ENCODE measurements at regions not wholly inside any gene's neighbourhood (a gene's known extent, or its start where the extent isn't known, plus 50 kb on each side); places are given as distances from the start of the nearest gene placed in this dataset.

DNA sequence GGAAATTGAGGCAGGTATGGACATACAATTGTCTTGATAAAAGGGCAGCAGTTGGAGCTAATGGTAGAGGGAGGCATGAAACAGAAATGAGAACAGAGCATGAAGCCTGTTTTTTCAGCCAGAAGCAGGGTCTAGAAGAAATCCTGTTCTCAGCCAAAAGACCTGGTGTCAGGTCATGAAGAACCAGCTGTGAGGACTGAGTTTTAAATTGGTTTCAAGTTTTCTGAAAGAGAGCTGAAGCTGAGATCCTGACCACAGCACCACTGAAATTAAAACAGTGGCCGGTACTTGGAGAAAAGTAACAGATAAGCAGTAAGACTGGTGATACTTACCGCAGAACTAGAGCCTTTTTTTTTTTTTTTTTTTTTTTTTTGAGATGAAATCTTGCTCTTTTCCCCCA, 283.8 kb upstream of the BMP2 start:
- Histone ChIP-seq H3K27me3 (ENCODE audit: control insufficient read depth, insufficient read depth, low read length) (no peaks in the 10 kb centered on the region), H3K36me3 (ENCODE audit: control insufficient read depth, insufficient read depth, low read length) (no peaks in the 10 kb centered on the region), H3K9ac (ENCODE audit: low read length) (no peak overlapping the region), H3K4me3 (ENCODE audit: low read length) (no peak overlapping the region), H3K27ac (ENCODE audit: low read depth, low read length) (no peak overlapping the region), H3K4me1 (ENCODE audit: control insufficient read depth, insufficient read depth, low read length) (no peaks in the 10 kb centered on the region)

DNA sequence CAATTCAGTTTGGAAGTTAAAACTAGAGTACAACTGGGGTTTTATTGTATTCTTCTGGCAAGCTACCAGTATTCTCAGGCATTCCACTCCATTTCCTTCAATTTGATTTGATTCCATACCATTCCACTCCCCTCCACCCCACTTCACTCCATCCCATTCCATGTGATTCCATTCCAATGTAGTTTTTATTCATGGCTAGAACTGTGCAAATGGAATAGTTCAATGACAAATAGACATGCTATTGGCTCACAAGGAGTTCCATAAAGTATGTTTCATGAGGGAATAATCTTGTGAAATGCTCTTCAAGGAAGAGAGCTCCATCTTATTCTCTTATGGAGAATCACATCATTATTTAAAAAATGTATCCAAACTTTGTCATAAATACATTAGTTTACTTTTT, 285.0 kb upstream of the BMP2 start:
- Histone ChIP-seq H3K4me3 (ENCODE audit: low read length) (no peak overlapping the region), H3K4me1 (ENCODE audit: control insufficient read depth, insufficient read depth, low read length) (no peaks in the 10 kb centered on the region), H3K27ac (ENCODE audit: low read depth, low read length) (no peak overlapping the region), H3K36me3 (ENCODE audit: control insufficient read depth, insufficient read depth, low read length) (no peaks in the 10 kb centered on the region), H3K9ac (ENCODE audit: low read length) (no peak overlapping the region), H3K27me3 (ENCODE audit: control insufficient read depth, insufficient read depth, low read length) (no peaks in the 10 kb centered on the region)

DNA sequence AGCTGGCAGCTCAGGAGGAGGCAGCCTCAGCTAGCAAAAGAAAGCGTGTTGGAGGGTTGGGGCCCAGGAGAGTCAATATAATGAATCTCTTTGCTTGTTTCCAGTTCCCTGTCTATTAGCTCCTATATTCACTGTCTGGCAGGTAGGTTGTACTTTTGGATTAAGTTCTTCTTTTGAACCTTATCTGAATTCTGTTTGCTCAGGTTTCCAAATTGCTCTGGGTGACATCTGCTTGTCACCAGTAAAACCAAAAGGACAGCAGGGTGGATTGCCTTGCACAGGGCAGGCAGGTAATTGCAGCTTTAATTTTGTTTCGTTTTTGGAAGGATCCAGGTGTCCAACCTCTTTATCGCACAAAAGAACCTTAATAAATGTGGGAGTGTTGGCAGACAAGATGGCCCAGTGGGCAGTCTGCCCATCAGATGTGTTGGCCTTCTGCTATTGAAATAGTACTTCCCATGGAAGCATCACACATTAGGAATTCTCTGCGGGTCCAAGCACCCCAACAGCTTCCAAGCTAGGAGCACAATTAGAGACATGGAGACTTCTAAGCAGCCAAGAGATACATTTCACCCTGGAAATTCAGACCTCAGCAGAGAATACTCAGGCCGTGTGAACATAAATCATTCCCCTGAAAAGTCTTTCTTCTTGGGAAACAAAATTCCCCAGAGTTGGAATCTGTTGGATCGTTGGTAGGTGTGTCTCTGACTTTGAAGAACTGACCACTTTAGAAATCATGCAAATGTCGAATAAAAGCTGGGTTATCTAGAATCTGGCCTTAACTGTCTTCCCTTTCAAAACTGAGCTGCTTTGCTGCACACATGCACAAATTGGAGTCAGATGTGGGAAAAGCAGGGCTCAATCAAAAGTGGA, 286.9 kb upstream of the BMP2 start:
- Histone ChIP-seq H3K4me1 (ENCODE audit: control insufficient read depth, insufficient read depth, low read length) (no peaks in the 10 kb centered on the region), H3K27ac (ENCODE audit: low read depth, low read length) (no peak overlapping the region), H3K27me3 (ENCODE audit: control insufficient read depth, insufficient read depth, low read length) (no peaks in the 10 kb centered on the region), H3K4me3 (ENCODE audit: low read length) (no peak overlapping the region), H3K36me3 (ENCODE audit: control insufficient read depth, insufficient read depth, low read length) (no peaks in the 10 kb centered on the region), H3K9ac (ENCODE audit: low read length) (no peak overlapping the region)

DNA sequence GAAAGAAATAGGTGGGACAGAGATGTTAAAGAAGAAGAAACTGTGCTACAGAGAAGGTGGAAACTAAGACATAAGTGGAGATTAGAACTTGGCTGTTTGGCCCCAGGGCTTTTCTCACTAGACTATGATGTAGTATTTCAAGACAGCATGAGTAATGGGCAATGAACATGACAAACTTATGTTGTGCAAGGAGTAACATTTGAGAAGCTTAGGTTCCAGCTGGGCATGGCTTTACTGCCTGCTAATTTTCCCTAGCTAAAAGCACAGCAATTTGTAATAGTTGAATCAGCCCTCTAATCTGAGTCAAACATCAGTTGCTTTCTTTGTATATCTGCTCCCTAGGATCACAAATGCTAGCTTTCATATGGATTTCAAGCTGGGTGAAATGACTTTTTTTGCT, 294.3 kb upstream of the BMP2 start:
- Histone ChIP-seq H3K9ac (ENCODE audit: low read length) (no peak overlapping the region), H3K27ac (ENCODE audit: low read depth, low read length) (no peak overlapping the region), H3K27me3 (ENCODE audit: control insufficient read depth, insufficient read depth, low read length) (no peaks in the 10 kb centered on the region), H3K36me3 (ENCODE audit: control insufficient read depth, insufficient read depth, low read length) (no peaks in the 10 kb centered on the region), H3K4me3 (ENCODE audit: low read length) (no peak overlapping the region), H3K4me1 (ENCODE audit: control insufficient read depth, insufficient read depth, low read length) (no peaks in the 10 kb centered on the region)

DNA sequence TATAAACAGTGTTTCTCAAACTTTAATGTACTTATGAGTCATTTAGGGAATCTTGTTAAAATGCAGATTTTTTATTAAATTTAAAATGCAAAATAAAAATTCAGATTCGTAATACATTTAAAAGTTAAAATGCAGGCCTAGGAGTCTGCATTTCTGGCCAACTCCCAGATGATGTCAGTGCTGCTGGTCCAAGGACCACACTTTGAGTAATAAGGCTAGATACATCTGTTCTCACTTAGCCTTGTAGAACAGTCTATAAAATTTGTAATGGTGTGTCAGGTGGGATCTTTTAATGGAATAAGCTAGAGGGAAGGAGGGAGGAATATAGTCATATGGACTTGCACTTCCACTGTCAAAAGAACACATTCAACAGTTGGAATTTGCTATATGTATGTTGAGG, 295.6 kb upstream of the BMP2 start:
- Histone ChIP-seq H3K27me3 (ENCODE audit: control insufficient read depth, insufficient read depth, low read length) (no peaks in the 10 kb centered on the region), H3K27ac (ENCODE audit: low read depth, low read length) (no peak overlapping the region), H3K4me3 (ENCODE audit: low read length) (no peak overlapping the region), H3K4me1 (ENCODE audit: control insufficient read depth, insufficient read depth, low read length) (no peaks in the 10 kb centered on the region), H3K9ac (ENCODE audit: low read length) (no peak overlapping the region), H3K36me3 (ENCODE audit: control insufficient read depth, insufficient read depth, low read length) (no peaks in the 10 kb centered on the region)

DNA sequence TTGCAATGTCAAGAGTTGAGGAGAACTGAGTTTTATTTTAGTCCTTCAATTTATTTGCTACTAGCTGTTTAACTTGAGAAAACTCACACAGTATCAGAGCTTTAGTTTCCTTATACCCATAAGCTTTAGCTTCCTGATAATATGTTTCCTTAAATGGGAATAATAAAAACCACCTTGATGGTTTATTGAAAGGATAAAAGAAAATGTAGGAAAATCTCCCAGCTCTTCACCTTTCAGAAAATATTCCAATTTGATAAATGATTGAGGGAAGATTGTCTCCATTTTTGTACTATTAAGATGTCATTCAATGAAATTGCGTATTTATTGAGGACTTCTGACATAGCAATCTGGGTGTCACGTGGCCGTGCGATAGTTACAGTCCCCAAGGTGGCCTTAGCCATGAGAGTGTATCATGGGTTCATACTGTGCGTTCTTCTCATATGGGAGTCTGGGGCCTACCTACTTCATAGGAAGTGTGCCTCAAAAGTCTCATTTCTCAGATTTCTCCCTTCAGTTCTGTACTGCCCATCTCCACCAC, 296.3 kb upstream of the BMP2 start:
- no peak overlapping the region for H3K27ac ChIP-seq (ENCODE audit: low read depth, low read length)
- H3K4me1 ChIP-seq (ENCODE audit: control insufficient read depth, insufficient read depth, low read length) = no peaks in the 10 kb centered on the region
- H3K36me3 ChIP-seq (ENCODE audit: control insufficient read depth, insufficient read depth, low read length) = no peaks in the 10 kb centered on the region
- H3K27me3 ChIP-seq (ENCODE audit: control insufficient read depth, insufficient read depth, low read length) = no peaks in the 10 kb centered on the region
- no peak overlapping the region for H3K9ac ChIP-seq (ENCODE audit: low read length)
- H3K4me3 ChIP-seq (ENCODE audit: low read length) = no peak overlapping the region

DNA sequence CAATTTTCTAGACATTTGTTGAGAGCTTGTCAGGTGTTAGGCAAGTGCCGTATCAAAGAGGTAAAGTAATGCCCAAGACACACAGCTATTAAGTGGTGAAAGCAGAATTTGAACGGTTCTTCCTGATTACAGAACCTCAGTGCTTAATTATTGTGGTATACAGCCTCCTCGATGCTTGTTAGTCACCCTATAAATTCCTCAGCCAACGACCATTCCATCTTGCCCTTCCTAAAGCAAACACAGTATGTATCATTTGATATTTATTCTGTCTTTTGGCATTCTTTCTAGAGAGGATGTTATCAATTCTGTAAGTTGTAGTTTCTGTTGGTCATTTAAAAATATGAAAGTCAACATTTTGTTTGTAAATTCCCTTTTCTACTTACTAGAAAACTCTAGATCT, 297.8 kb upstream of the BMP2 start:
- Histone ChIP-seq H3K27me3 (ENCODE audit: control insufficient read depth, insufficient read depth, low read length) (no peaks in the 10 kb centered on the region), H3K4me1 (ENCODE audit: control insufficient read depth, insufficient read depth, low read length) (no peaks in the 10 kb centered on the region), H3K36me3 (ENCODE audit: control insufficient read depth, insufficient read depth, low read length) (no peaks in the 10 kb centered on the region), H3K4me3 (ENCODE audit: low read length) (no peak overlapping the region), H3K9ac (ENCODE audit: low read length) (no peak overlapping the region), H3K27ac (ENCODE audit: low read depth, low read length) (no peak overlapping the region)

DNA sequence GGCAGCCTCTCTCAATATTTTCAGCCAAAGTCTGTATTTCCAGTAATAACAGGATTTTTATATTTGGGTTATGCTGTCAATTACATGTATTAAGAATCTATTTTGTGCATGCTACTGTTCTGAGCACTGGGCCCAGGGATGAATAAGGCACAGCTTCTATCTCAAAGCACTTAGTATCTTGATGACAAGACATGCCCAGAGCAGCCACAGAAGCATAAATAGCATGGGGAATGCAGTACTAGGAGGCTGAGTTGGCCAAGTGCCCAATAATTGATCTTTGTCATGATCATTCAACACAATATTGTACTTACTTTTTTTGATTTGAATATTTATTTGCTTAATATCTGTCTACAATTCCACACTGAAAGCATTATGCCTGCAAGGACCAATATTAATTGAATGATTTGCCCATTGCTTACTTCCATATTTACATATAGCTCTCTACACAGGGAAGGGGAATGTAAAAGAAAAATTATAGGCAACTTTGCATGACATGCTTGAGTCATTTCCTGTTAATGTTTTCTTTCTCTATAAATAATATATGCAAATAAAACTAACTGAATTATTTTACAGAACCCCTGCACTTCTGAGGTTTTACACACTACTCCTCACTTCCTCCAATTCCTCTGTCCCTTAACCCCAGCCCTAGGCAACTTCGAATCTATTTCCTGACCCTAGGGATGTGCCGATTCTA, 298.9 kb upstream of the BMP2 start:
- no peak overlapping the region for H3K9ac ChIP-seq (ENCODE audit: low read length)
- H3K4me1 ChIP-seq (ENCODE audit: control insufficient read depth, insufficient read depth, low read length) = no peaks in the 10 kb centered on the region
- no peaks in the 10 kb centered on the region for H3K27me3 ChIP-seq (ENCODE audit: control insufficient read depth, insufficient read depth, low read length)
- H3K27ac ChIP-seq (ENCODE audit: low read depth, low read length) = no peak overlapping the region
- H3K36me3 ChIP-seq (ENCODE audit: control insufficient read depth, insufficient read depth, low read length) = no peaks in the 10 kb centered on the region
- no peak overlapping the region for H3K4me3 ChIP-seq (ENCODE audit: low read length)

DNA sequence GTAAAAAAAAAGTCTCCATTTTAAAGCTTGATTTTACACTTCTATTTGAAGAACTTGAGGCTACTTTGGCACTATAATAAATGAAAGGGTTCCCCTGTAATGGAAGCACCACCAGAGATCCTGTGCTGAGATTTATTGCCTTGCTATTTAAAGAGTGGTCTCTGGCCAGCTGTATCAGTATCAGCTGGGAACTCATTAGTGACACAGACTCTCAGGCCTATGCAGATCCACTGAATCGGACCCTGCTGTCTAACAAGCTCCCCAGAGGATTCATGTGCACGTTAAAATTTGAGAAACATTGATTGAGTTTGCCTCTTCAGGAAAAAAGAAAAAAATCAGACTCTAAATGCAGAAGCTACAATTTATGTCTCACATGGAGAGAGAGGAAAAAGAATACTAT, 299.9 kb upstream of the BMP2 start:
- H3K4me1 ChIP-seq (ENCODE audit: control insufficient read depth, insufficient read depth, low read length) = no peaks in the 10 kb centered on the region
- H3K27me3 ChIP-seq (ENCODE audit: control insufficient read depth, insufficient read depth, low read length) = no peaks in the 10 kb centered on the region
- no peak overlapping the region for H3K4me3 ChIP-seq (ENCODE audit: low read length)

DNA sequence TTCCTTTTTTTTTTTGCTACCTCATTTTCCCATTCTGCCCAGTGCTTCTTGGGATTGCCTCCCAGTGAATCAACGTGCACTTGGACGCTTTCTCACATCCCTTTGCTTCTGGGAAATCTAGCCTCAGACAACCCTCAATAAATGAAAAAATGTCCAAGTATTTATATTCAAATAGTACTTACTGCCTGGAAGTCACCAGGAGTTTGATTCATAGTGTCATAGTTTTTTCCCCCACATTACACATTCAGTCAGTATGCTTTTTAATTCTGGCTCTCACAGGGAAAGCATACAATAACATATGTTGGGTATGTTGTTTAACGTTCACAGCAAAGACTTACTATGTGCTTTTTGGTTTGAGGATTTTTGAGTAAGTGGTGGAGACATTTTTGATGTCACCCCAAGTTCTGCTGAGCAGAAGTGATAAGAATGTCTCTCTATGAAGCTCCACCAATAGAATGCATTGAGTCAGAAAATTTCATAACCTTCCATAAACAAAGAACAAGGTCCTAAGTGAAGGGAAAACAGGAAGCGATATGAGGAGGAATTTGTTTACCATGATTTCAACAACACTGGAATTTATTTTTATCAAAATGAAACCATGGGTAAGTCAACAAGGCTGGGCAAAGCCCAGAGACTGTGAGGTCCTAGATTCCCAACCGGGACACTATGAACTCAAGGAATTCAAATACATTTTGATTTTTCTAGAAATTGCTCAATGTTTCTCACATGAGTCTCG, 301.2 kb upstream of the BMP2 start:
- Histone ChIP-seq H3K27ac (ENCODE audit: low read depth, low read length) (no peak overlapping the region), H3K36me3 (ENCODE audit: control insufficient read depth, insufficient read depth, low read length) (no peaks in the 10 kb centered on the region), H3K9ac (ENCODE audit: low read length) (no peak overlapping the region), H3K27me3 (ENCODE audit: control insufficient read depth, insufficient read depth, low read length) (no peaks in the 10 kb centered on the region), H3K4me1 (ENCODE audit: control insufficient read depth, insufficient read depth, low read length) (no peaks in the 10 kb centered on the region), H3K4me3 (ENCODE audit: low read length) (no peak overlapping the region)

More for the DNA sequence above, 299.9 kb upstream of the BMP2 start:
- no peak overlapping the region for H3K9ac ChIP-seq (ENCODE audit: low read length)
- no peak overlapping the region for H3K27ac ChIP-seq (ENCODE audit: low read depth, low read length)
- no peaks in the 10 kb centered on the region for H3K36me3 ChIP-seq (ENCODE audit: control insufficient read depth, insufficient read depth, low read length)

DNA sequence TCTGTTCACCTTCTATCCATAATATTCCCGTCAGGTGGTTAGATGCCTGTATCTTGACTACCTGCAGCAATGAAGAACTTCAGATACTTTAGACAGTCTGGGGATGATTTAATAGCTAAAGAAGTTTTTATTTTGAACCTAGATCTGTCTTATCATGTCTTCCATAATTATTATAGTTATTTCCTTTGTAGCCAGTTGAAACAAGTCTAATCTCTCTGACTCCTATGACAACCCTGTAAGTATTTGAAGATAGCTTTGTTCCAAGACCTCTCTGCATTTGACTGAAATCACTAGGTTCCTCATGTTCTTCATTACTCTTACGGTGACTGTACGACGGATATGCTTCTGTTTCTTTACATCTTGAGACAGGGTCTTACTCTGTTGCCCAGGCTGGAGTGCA, 316.6 kb upstream of the BMP2 start:
- Histone ChIP-seq H3K36me3 (ENCODE audit: control insufficient read depth, insufficient read depth, low read length) (no peaks in the 10 kb centered on the region), H3K4me3 (ENCODE audit: low read length) (no peak overlapping the region), H3K9ac (ENCODE audit: low read length) (no peak overlapping the region), H3K27ac (ENCODE audit: low read depth, low read length) (no peak overlapping the region), H3K27me3 (ENCODE audit: control insufficient read depth, insufficient read depth, low read length) (no peaks in the 10 kb centered on the region), H3K4me1 (ENCODE audit: control insufficient read depth, insufficient read depth, low read length) (no peaks in the 10 kb centered on the region)

DNA sequence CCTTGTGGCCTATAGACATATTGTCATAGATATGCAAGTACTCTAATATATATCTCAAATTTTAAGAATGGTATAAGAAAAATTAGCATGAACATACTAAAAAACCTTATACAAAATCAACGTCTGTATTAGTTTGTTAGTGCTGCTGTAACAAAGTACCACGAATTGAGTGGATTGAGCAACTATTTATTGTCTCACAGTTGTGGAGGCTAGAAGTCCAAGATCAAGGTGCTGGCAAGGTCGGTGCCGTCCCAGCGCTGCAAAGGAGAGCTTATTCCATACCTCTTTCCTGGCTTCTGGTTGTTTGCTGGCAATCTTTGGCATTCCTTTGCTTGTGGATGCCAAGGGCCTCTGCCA, 317.6 kb upstream of the FERMT1 start:
- no peaks in the 10 kb centered on the region for H3K27me3 ChIP-seq (ENCODE audit: control insufficient read depth, insufficient read depth, low read length)
- H3K27ac ChIP-seq (ENCODE audit: low read depth, low read length) = no peak overlapping the region
- no peaks in the 10 kb centered on the region for H3K36me3 ChIP-seq (ENCODE audit: control insufficient read depth, insufficient read depth, low read length)
- H3K9ac ChIP-seq (ENCODE audit: low read length) = no peak overlapping the region
- no peak overlapping the region for H3K4me3 ChIP-seq (ENCODE audit: low read length)
- H3K4me1 ChIP-seq (ENCODE audit: control insufficient read depth, insufficient read depth, low read length) = no peaks in the 10 kb centered on the region

All from rectal smooth muscle tissue (tissue), 1 donor.